A549 (cell line): ENCODE measurements at regions not wholly inside any gene's neighbourhood (a gene's known extent, or its start where the extent isn't known, plus 50 kb on each side); places are given as distances from the start of the nearest gene placed in this dataset.

ENCODE experiments used
- ATAC-seq, 2 experiments: fragments of 200-7000 bp in 1 of 2; fragments of >200 bp in 1 of 2; cut with Nextera tagmentation in 1 of 2; cut with Tn5 transposase in 1 of 2; 3 replicates each; pipeline versions ENCODE4 v1.8.0 to v1.9.1; 2018 to 2020; ENCODE audit warnings: mild to moderate bottlenecking in 1 of 2, moderate library complexity in 1 of 2
- CTCF ChIA-PET: fragments of 300-600 bp; sonication (Branson Sonifier 250); formaldehyde crosslinking; extraction: SDS; loops from one replicate; lab custom pipeline; 2021; ENCODE audit warnings: antibody characterized with exemption, inconsistent platforms; lab: Yijun Ruan, JAX
- POLR2A ChIA-PET: fragments of 350-600 bp; formaldehyde crosslinking; extraction: SDS; loops from one replicate; lab custom pipeline; 2021; ENCODE audit warnings: antibody characterized with exemption, inconsistent platforms; lab: Yijun Ruan, JAX
- DNase-seq, 2 experiments: peaks; one replicate each; pipeline versions ENCODE4 v3.0.0 to v3.0.0-alpha.2; 2011 to 2016; ENCODE audit warnings: low read depth in 1 of 2, low spot score in 1 of 2
- FAIRE-seq: peaks from 2 replicates; lab custom pipeline; 2011; peaks lifted over from hg19 to GRCh38; lab: Jason Lieb, UNC
- H3K27ac ChIP-seq, 2 experiments: fragments of >200 bp; sonication (Bioruptor Twin); formaldehyde crosslinking; 3 replicates each; pipeline ENCODE4 v1.5.1; 2016 to 2017
- H3K4me1 ChIP-seq: fragments of >200 bp; sonication (Bioruptor Twin); formaldehyde crosslinking; 3 replicates; pipeline ENCODE4 v1.6.1; 2016
- H3K4me2 ChIP-seq: fragments of >200 bp; sonication (Bioruptor Twin); formaldehyde crosslinking; 3 replicates; pipeline ENCODE4 v1.6.1; 2016
- H3K4me3 ChIP-seq: fragments of >200 bp; sonication (Bioruptor Twin); formaldehyde crosslinking; 3 replicates; pipeline ENCODE4 v1.5.1; 2016
- H3K9me3 ChIP-seq: fragments of >200 bp; sonication (Bioruptor Twin); formaldehyde crosslinking; 3 replicates; pipeline ENCODE4 v1.6.1; 2016
- CBX2 ChIP-seq: fragments of 200-600 bp; sonication (generic); IDR thresholded peaks from 2 replicates; pipeline ENCODE4 v1.6.1; 2016; ENCODE audit warnings: low read depth, mild to moderate bottlenecking, borderline replicate concordance
- CTCF ChIP-seq: fragments of >200 bp; sonication (Bioruptor Twin); formaldehyde crosslinking; IDR thresholded peaks from 3 replicates; pipeline ENCODE4 v1.5.1; 2016
- FOSB ChIP-seq: fragments of 250-450 bp; sonication (Bioruptor Pico); IDR thresholded peaks from 2 replicates; pipeline ENCODE4 v1.5.0; 2020; ENCODE audit warnings: mild to moderate bottlenecking, moderate library complexity
- FOSL2 ChIP-seq, 2 experiments: fragments of 450-650 bp in 1 of 2; fragments of >200 bp in 1 of 2; sonication (Bioruptor Twin) in 1 of 2; formaldehyde crosslinking; IDR thresholded peaks; 2 replicates each; pipeline versions ENCODE4 v1.5.0 to v1.6.1; 2016 to 2020; ENCODE audit warnings: mild to moderate bottlenecking in 1 of 2, moderate library complexity in 1 of 2
- HOXA7 ChIP-seq: fragments of 250-450 bp; sonication (Bioruptor Pico); IDR thresholded peaks from 2 replicates; pipeline ENCODE4 v1.5.0; 2020; ENCODE audit warnings: mild to moderate bottlenecking, moderate library complexity
- KDM1A ChIP-seq: fragments of 200-600 bp; sonication (generic); IDR thresholded peaks from 2 replicates; pipeline ENCODE4 v1.6.1; 2016; ENCODE audit warnings: low read depth, mild to moderate bottlenecking
- MAFK ChIP-seq: fragments of 450-650 bp; IDR thresholded peaks from 2 replicates; pipeline ENCODE4 v1.6.1; 2014; ENCODE audit not compliant: partially characterized antibody
- MAZ ChIP-seq: fragments of 150-350 bp; IDR thresholded peaks from 2 replicates; pipeline ENCODE4 v1.6.1; 2014; ENCODE audit warnings: antibody characterized with exemption, low read depth, low read length, borderline replicate concordance
- NR3C1 ChIP-seq: fragments of >200 bp; sonication (Bioruptor Twin); formaldehyde crosslinking; IDR thresholded peaks from 3 replicates; pipeline ENCODE4 v1.6.1; 2017
- RAD21 ChIP-seq, 2 experiments: fragments of >200 bp in 1 of 2; sonication (Bioruptor Twin) in 1 of 2; formaldehyde crosslinking in 1 of 2; IDR thresholded peaks in 1 of 2; conservative IDR thresholded peaks in 1 of 2; 2 replicates in 1 of 2; 3 replicates in 1 of 2; pipeline ENCODE4 v1.6.1; 2012 to 2018; ENCODE audit warnings: inconsistent platforms in 1 of 2
- RCOR1 ChIP-seq: fragments of 150-350 bp; IDR thresholded peaks from 2 replicates; pipeline ENCODE4 v1.6.1; 2014; ENCODE audit warnings: antibody characterized with exemption, low read length, low read depth
- SMC3 ChIP-seq: fragments of >200 bp; sonication (Bioruptor Twin); formaldehyde crosslinking; IDR thresholded peaks from 3 replicates; pipeline ENCODE4 v1.6.1; 2018; ENCODE audit warnings: inconsistent platforms
- ZC3H11A ChIP-seq: fragments of 450-650 bp; IDR thresholded peaks from 2 replicates; pipeline ENCODE4 v1.6.1; 2014; ENCODE audit warnings: antibody characterized with exemption, mild to moderate bottlenecking
- WGBS: methylation state at CpG from one replicate; pipeline ENCODE4 v1.1.6; 2017; ENCODE audit errors: missing lambda C conversion rate; 5-methylcytosine and 5-hydroxymethylcytosine counted together
- TF ChIP-seq, protein P1 (sequence below): fragments of >200 bp; sonication (Bioruptor Twin); formaldehyde crosslinking; IDR thresholded peaks from 2 replicates; pipeline ENCODE4 v1.6.1; 2016
- TF ChIP-seq, protein P2 (sequence below): fragments of 250-450 bp; sonication (Bioruptor Pico); IDR thresholded peaks from 2 replicates; pipeline ENCODE4 v1.5.0; 2020; ENCODE audit warnings: low read depth, mild to moderate bottlenecking, moderate library complexity
- TF ChIP-seq, protein P3 (sequence below): fragments of 450-650 bp; IDR thresholded peaks from 2 replicates; pipeline ENCODE4 v1.6.1; 2014; ENCODE audit warnings: antibody characterized with exemption
- TF ChIP-seq, protein P4 (sequence below): fragments of 200-600 bp; sonication (generic); IDR thresholded peaks from 2 replicates; pipeline ENCODE4 v1.6.1; 2016; ENCODE audit warnings: antibody characterized with exemption, mild to moderate bottlenecking, moderate library complexity

- POLR2A ChIA-PET: no interaction called here
- H3K4me3 ChIP-seq: no peak overlapping the region
- DNase-seq: no peak
- TF ChIP-seq MAZ (no peak), FOSB (CRISPR knock-in tag) (no peak), MAFK (no peak), RAD21 (conservative IDR thresholded peaks at IDR 0.05 in 1 of 2, IDR thresholded peaks at IDR 0.05 in 1 of 2) (no peak), NR3C1 (no peak), ZC3H11A (no peak)
- TF ChIP-seq, protein P1, sequence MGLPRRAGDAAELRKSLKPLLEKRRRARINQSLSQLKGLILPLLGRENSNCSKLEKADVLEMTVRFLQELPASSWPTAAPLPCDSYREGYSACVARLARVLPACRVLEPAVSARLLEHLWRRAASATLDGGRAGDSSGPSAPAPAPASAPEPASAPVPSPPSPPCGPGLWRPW: no peak
- TF ChIP-seq, protein P2, sequence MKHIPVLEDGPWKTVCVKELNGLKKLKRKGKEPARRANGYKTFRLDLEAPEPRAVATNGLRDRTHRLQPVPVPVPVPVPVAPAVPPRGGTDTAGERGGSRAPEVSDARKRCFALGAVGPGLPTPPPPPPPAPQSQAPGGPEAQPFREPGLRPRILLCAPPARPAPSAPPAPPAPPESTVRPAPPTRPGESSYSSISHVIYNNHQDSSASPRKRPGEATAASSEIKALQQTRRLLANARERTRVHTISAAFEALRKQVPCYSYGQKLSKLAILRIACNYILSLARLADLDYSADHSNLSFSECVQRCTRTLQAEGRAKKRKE: no peak
- TF ChIP-seq, protein P3, sequence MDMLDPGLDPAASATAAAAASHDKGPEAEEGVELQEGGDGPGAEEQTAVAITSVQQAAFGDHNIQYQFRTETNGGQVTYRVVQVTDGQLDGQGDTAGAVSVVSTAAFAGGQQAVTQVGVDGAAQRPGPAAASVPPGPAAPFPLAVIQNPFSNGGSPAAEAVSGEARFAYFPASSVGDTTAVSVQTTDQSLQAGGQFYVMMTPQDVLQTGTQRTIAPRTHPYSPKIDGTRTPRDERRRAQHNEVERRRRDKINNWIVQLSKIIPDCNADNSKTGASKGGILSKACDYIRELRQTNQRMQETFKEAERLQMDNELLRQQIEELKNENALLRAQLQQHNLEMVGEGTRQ: no peak
- TF ChIP-seq, all 56 proteins: peak for 0
- H3K27ac ChIP-seq: no peak overlapping the region
- no peak for FAIRE-seq
- H3K9me3 ChIP-seq: no peaks in the 10 kb centered on the region
- no peak for ATAC-seq
- no peak overlapping the region for H3K4me2 ChIP-seq
- H3K4me1 ChIP-seq: peaks cover 16% of the 10 kb centered on the region
- CTCF ChIA-PET: no interaction called here
Measured at GRCh38 chr2:180130403-180130802, 123.3 kb upstream of the CWC22 start.

- H3K4me2 ChIP-seq: no peak overlapping the region
- H3K4me3 ChIP-seq: no peak overlapping the region
- H3K9me3 ChIP-seq: no peaks in the 10 kb centered on the region
- TF ChIP-seq CBX2 (no peak), HOXA7 (CRISPR knock-in tag) (no peak), KDM1A (no peak), RCOR1 (no peak)
- TF ChIP-seq, protein P4, sequence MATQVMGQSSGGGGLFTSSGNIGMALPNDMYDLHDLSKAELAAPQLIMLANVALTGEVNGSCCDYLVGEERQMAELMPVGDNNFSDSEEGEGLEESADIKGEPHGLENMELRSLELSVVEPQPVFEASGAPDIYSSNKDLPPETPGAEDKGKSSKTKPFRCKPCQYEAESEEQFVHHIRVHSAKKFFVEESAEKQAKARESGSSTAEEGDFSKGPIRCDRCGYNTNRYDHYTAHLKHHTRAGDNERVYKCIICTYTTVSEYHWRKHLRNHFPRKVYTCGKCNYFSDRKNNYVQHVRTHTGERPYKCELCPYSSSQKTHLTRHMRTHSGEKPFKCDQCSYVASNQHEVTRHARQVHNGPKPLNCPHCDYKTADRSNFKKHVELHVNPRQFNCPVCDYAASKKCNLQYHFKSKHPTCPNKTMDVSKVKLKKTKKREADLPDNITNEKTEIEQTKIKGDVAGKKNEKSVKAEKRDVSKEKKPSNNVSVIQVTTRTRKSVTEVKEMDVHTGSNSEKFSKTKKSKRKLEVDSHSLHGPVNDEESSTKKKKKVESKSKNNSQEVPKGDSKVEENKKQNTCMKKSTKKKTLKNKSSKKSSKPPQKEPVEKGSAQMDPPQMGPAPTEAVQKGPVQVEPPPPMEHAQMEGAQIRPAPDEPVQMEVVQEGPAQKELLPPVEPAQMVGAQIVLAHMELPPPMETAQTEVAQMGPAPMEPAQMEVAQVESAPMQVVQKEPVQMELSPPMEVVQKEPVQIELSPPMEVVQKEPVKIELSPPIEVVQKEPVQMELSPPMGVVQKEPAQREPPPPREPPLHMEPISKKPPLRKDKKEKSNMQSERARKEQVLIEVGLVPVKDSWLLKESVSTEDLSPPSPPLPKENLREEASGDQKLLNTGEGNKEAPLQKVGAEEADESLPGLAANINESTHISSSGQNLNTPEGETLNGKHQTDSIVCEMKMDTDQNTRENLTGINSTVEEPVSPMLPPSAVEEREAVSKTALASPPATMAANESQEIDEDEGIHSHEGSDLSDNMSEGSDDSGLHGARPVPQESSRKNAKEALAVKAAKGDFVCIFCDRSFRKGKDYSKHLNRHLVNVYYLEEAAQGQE: no peak
- CTCF ChIA-PET: interaction anchor here (1.1 to 1.4 kb wide), 3 partner anchors 852 to 930 kb away, joined by 3 read pairs; partner anchors contain the start of gene UBE2E3
- peaks cover 25% of the 10 kb centered on the region for H3K4me1 ChIP-seq
- 64% methylated on average over 2 of the region's 2 CpGs for WGBS
- no peak overlapping the region for H3K27ac ChIP-seq
- no peak for ATAC-seq
- POLR2A ChIA-PET: no interaction called here
- no peak for DNase-seq
- no peak for FAIRE-seq
Measured at GRCh38 chr2:180128861-180129260, 121.8 kb upstream of the CWC22 start.

DNA sequence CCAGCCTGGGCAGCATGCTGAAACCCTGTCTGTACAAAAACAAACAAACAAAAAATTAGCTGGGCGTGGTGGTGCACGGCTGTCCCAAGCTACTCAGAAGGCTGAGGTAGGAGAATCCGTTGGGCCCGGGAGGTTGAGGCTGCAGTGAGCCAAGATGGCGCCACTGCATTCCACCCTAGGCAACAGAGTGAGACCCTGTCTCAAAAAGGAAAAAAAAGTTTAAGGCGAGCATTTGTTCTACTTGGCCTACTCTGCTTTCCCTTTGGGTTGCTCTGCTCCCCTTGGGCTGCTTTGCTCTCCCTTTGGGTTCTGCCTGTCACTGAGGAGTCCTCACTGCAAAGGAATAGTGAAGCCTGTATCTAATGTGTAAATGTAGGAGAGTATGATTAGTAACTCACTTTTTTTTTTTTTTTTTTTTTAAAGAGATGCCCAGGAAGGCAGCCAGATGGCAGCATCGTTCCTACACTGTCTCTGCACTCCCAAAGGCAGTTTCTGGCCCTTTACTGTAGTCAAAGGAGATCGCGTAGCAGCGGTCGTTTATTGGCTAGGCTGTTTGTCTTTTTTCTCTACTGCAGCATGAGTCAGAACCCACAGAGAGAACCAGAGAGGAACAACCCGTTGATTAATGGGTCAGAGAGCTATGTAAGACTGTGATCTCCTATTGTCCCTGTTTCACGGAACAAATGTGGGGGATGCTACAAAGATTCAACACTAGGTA is 118.3 kb upstream of the CWC22 start:
- peak overlapping the region; percentile 19; the same call in 1 of the 3 replicates for H3K4me3 ChIP-seq
- POLR2A ChIA-PET: interaction anchor here (1.0 kb wide), 1 partner anchor 855 kb away, joined by 6 read pairs; the partner anchor contains the start of gene UBE2E3
- 6% methylated on average over 13 of the region's 13 CpGs for WGBS
- peak overlapping the region; percentile 30 to 42; a peak in 4 of 6 replicates for H3K27ac ChIP-seq
- TF ChIP-seq SMC3 (peak; percentile 87), RAD21 (conservative IDR thresholded peaks at IDR 0.05 in 1 of 2, IDR thresholded peaks at IDR 0.05 in 1 of 2) (peak; percentile 85 to 86), CTCF (peak; percentile 84), FOSL2 (IDR thresholded peaks at IDR 0.05) (no peak), FOSL2 (CRISPR knock-in tag; IDR thresholded peaks at IDR 0.05) (peak; percentile 28; the same call in 1 of the 2 replicates)
- TF ChIP-seq, protein P2: no peak
- TF ChIP-seq, protein P1: no peak
- peak; percentile 92 to 96 for ATAC-seq
- CTCF ChIA-PET: interaction anchor here (0.6 to 3.6 kb wide), 35 partner anchors 9 to 1779 kb away, joined by 3 to 27 read pairs (median 4); partner anchors contain the start of genes ITGA4 and UBE2E3
- no peaks in the 10 kb centered on the region for H3K9me3 ChIP-seq
- peak; percentile 35 to 87 for DNase-seq
- no peak for FAIRE-seq
- peak overlapping the region; percentile 71 for H3K4me2 ChIP-seq
- H3K4me1 ChIP-seq: peaks cover 19% of the 10 kb centered on the region
